Gastrocnemius medialis (tissue), 4 donors: ENCODE measurements at regions not wholly inside any gene's neighbourhood (a gene's known extent, or its start where the extent isn't known, plus 50 kb on each side); places are given as distances from the start of the nearest gene placed in this dataset.

Experiments
- ATAC-seq, 2 donors: fragments of 150-250 bp; one replicate each; pipeline ENCODE4 v1.9.1; 2016
- DNase-seq, 2 donors: peaks; one replicate each; pipeline ENCODE4 v3.0.0-alpha.2; 2019
- H3K27ac ChIP-seq, 4 donors: fragments of 200-600 bp; sonication (generic); 1 replicate in 1 of 4; 2 replicates in 3 of 4; pipeline ENCODE4 v1.5.1; 2016 to 2018; ENCODE audit warnings: mild to moderate bottlenecking in 2 of 4, moderate library complexity in 1 of 4
- H3K27me3 ChIP-seq, 3 donors: fragments of 200-600 bp; sonication (generic) in 2 of 3; 1 replicate in 1 of 3; 2 replicates in 2 of 3; pipeline versions ENCODE4 v1.5.1 to v1.6.0; 2016 to 2019; ENCODE audit warnings: mild to moderate bottlenecking in 1 of 3, moderate library complexity in 1 of 3
- H3K36me3 ChIP-seq, 2 donors: fragments of 200-600 bp; sonication (generic) in 1 of 2; one replicate each; pipeline ENCODE4 v1.5.1; 2017 to 2018
- H3K4me1 ChIP-seq, 2 donors: fragments of 200-600 bp; sonication (generic) in 1 of 2; one replicate each; pipeline ENCODE4 v1.5.1; 2016 to 2017; ENCODE audit warnings: mild to moderate bottlenecking in 2 of 2
- H3K4me3 ChIP-seq, 4 donors: fragments of 200-600 bp; sonication (generic) in 3 of 4; 1 replicate in 1 of 4; 2 replicates in 3 of 4; pipeline ENCODE4 v1.5.1; 2016 to 2019; ENCODE audit warnings: mild to moderate bottlenecking in 2 of 4
- H3K9me3 ChIP-seq, 3 donors: fragments of 200-600 bp; sonication (generic) in 2 of 3; 1 replicate in 1 of 3; 2 replicates in 2 of 3; pipeline ENCODE4 v1.5.1; 2016 to 2019
- CTCF ChIP-seq, 5 experiments: fragments of 450-650 bp in 3 of 5; fragments of 200-600 bp in 2 of 5; sonication (generic) in 2 of 5; IDR thresholded peaks in 4 of 5; conservative IDR thresholded peaks in 1 of 5; 1 replicate in 4 of 5; 2 replicates in 1 of 5; pipeline ENCODE4 v1.5.1; 2016 to 2019; ENCODE audit warnings: antibody characterized with exemption in 5 of 5, mild to moderate bottlenecking in 3 of 5, moderate library complexity in 3 of 5
- POLR2A ChIP-seq, 2 donors: fragments of 450-650 bp; IDR thresholded peaks; one replicate each; pipeline ENCODE4 v1.6.1; 2017; ENCODE audit warnings: antibody characterized with exemption in 2 of 2, mild to moderate bottlenecking in 2 of 2, moderate library complexity in 2 of 2
- in situ Hi-C, 4 donors: fragments of 200-750 bp; cut with MboI; loops; one replicate each; pipeline versions ENCODE4 v1.15.0 to v1.8.0; 2017; ENCODE audit warnings: low sequenced_read_pairs in 4 of 4
- intact Hi-C: fragments of 100-400 bp; cut with DNase I; formaldehyde crosslinking; loops from one replicate; pipeline ENCODE4 v1.15.1; 2023; ENCODE audit warnings: low total_unique reads

GRCh38 chr2:104318001-104318665 is 535.8 kb upstream of the POU3F3 start:
- ATAC-seq (no peak), DNase-seq (no peak)
- Histone ChIP-seq H3K9me3 (no peaks in the 10 kb centered on the region), H3K4me3 (no peak overlapping the region), H3K36me3 (no peaks in the 10 kb centered on the region), H3K27ac (no peak overlapping the region), H3K4me1 (no peaks in the 10 kb centered on the region), H3K27me3 (peaks cover 0 to 4% (median 0%) of the 10 kb centered on the region in 3 donors)
- TF ChIP-seq POLR2A (IDR thresholded peaks at IDR 0.05) (no peak), CTCF (IDR thresholded peaks at IDR 0.05 in 4 of 5, conservative IDR thresholded peaks at IDR 0.05 in 1 of 5) (no peak)
- in situ Hi-C loops: no loop called here
- intact Hi-C loops: no loop called here

GRCh38 chr2:104321116-104321795 is 532.7 kb upstream of the POU3F3 start:
- no peaks in the 10 kb centered on the region for H3K36me3 ChIP-seq
- H3K4me1 ChIP-seq: no peaks in the 10 kb centered on the region
- H3K9me3 ChIP-seq: no peaks in the 10 kb centered on the region
- in situ Hi-C loops (no loop called here), intact Hi-C loops (no loop called here)
- peaks cover 0 to 7% (median 0%) of the 10 kb centered on the region in 3 donors for H3K27me3 ChIP-seq
- DNase-seq (no peak), ATAC-seq (no peak)
- H3K4me3 ChIP-seq: no peak overlapping the region
- TF ChIP-seq POLR2A (IDR thresholded peaks at IDR 0.05) (no peak), CTCF (IDR thresholded peaks at IDR 0.05 in 4 of 5, conservative IDR thresholded peaks at IDR 0.05 in 1 of 5) (no peak)
- no peak overlapping the region for H3K27ac ChIP-seq

- in situ Hi-C loops (no loop called here), intact Hi-C loops (no loop called here)
- H3K27me3 ChIP-seq: peaks cover 0 to 7% (median 0%) of the 10 kb centered on the region in 3 donors
- no peaks in the 10 kb centered on the region for H3K4me1 ChIP-seq
- H3K27ac ChIP-seq: no peak overlapping the region
- H3K36me3 ChIP-seq: no peaks in the 10 kb centered on the region
- DNase-seq: no peak
- no peak overlapping the region for H3K4me3 ChIP-seq
- TF ChIP-seq CTCF (IDR thresholded peaks at IDR 0.05 in 4 of 5, conservative IDR thresholded peaks at IDR 0.05 in 1 of 5) (no peak), POLR2A (IDR thresholded peaks at IDR 0.05) (no peak)
- no peaks in the 10 kb centered on the region for H3K9me3 ChIP-seq
- ATAC-seq: no peak
Observed at GRCh38 chr2:104321796-104322349, 532.0 kb upstream of the POU3F3 start.

- Histone ChIP-seq H3K4me1 (no peaks in the 10 kb centered on the region), H3K27me3 (no peaks in the 10 kb centered on the region), H3K4me3 (no peak overlapping the region), H3K27ac (no peak overlapping the region), H3K9me3 (no peaks in the 10 kb centered on the region), H3K36me3 (no peaks in the 10 kb centered on the region)
- TF ChIP-seq POLR2A (IDR thresholded peaks at IDR 0.05): no peak
- TF ChIP-seq CTCF (IDR thresholded peaks at IDR 0.05 in 4 of 5, conservative IDR thresholded peaks at IDR 0.05 in 1 of 5): no peak
- DNase-seq (no peak), ATAC-seq (no peak)
- intact Hi-C loops: no loop called here
- in situ Hi-C loops: no loop called here
Observed at GRCh38 chr2:104332731-104333130, 521.2 kb upstream of the POU3F3 start.
